H1 (cell line): ENCODE measurements at regions not wholly inside any gene's neighbourhood (a gene's known extent, or its start where the extent isn't known, plus 50 kb on each side); places are given as distances from the start of the nearest gene placed in this dataset.

Experiments used
- CREB1 ChIP-seq: IDR thresholded peaks from 2 replicates; pipeline ENCODE4 v1.6.1; 2012; ENCODE audit warnings: inconsistent platforms
- EP300 ChIP-seq, 2 experiments: IDR thresholded peaks; 1 replicate in 1 of 2; 2 replicates in 1 of 2; pipeline ENCODE4 v1.6.1; 2011 to 2012; ENCODE audit warnings: low read depth in 2 of 2, low read length in 2 of 2, mild to moderate bottlenecking in 2 of 2, borderline replicate concordance in 1 of 2, inconsistent platforms in 1 of 2, moderate library complexity in 1 of 2
- TAF1 ChIP-seq: IDR thresholded peaks from 2 replicates; pipeline ENCODE4 v1.6.1; 2011; ENCODE audit warnings: mild to moderate bottlenecking, low read depth, low read length
- TEAD4 ChIP-seq: IDR thresholded peaks from 2 replicates; pipeline ENCODE4 v1.6.1; 2012; ENCODE audit warnings: low read depth, low read length, inconsistent platforms, mixed read lengths
- YY1 ChIP-seq: IDR thresholded peaks from 2 replicates; pipeline ENCODE4 v1.6.1; 2011; ENCODE audit warnings: low read depth, mild to moderate bottlenecking, low read length
- TF ChIP-seq, protein P1 (sequence below), 3 experiments: IDR thresholded peaks; 1 replicate in 2 of 3; 2 replicates in 1 of 3; pipeline versions ENCODE4 v1.5.1 to v1.6.1; 2011; ENCODE audit warnings: low read length in 3 of 3, mild to moderate bottlenecking in 3 of 3, inconsistent platforms in 2 of 3, low read depth in 1 of 3, moderate library complexity in 1 of 3; ENCODE audit not compliant: insufficient read depth in 1 of 3; ENCODE audit errors: control extremely low read depth in 1 of 3

DNA sequence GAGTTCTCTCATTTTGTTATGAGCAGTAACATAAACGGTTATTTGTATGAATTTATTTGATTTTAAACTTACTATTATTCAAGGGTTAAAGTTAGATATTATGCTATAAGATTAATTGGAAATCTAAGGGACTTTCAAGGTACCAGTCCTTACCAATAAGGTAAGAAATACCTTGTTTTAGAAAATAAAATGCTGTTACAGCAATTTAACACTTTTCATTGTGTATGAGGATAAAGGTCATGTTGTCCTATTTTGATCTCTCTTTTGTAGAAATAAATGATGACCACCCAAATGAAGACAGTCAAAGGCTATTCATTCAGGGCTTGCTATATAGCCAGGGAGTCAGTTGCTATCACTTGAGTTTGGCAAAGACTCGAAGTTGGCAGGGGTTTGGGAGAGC is 1185.9 kb upstream of the GOT2 start:
- TF ChIP-seq TAF1: no peak
- TF ChIP-seq, protein P1, sequence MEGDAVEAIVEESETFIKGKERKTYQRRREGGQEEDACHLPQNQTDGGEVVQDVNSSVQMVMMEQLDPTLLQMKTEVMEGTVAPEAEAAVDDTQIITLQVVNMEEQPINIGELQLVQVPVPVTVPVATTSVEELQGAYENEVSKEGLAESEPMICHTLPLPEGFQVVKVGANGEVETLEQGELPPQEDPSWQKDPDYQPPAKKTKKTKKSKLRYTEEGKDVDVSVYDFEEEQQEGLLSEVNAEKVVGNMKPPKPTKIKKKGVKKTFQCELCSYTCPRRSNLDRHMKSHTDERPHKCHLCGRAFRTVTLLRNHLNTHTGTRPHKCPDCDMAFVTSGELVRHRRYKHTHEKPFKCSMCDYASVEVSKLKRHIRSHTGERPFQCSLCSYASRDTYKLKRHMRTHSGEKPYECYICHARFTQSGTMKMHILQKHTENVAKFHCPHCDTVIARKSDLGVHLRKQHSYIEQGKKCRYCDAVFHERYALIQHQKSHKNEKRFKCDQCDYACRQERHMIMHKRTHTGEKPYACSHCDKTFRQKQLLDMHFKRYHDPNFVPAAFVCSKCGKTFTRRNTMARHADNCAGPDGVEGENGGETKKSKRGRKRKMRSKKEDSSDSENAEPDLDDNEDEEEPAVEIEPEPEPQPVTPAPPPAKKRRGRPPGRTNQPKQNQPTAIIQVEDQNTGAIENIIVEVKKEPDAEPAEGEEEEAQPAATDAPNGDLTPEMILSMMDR (IDR thresholded peaks at IDR 0.05; ENCODE audit: control extremely low read depth in 1 of 3, insufficient read depth in 1 of 3, low read depth in 1 of 3, low read length in 3 of 3): no peak
- no peak for TF ChIP-seq EP300 (IDR thresholded peaks at IDR 0.05; ENCODE audit: borderline replicate concordance in 1 of 2, low read depth in 2 of 2, low read length in 2 of 2)
- TF ChIP-seq YY1: no peak
- TF ChIP-seq TEAD4: no peak
- TF ChIP-seq CREB1: no peak
